EH (cell line): ENCODE measurements at regions not wholly inside any gene's neighbourhood (a gene's known extent, or its start where the extent isn't known, plus 50 kb on each side); places are given as distances from the start of the nearest gene placed in this dataset.
A peak's percentile ranks its signal among the peaks of the same experiment; 100 is the strongest.

ENCODE experiments used
- DNase-seq: peaks from one replicate; pipeline ENCODE4 v3.0.0-alpha.2; 2015; ENCODE audit warnings: low read depth

- DNase-seq = peak; percentile 94
These were observed 277.3 kb upstream of the FN1 start for GRCh38 chr2:215712871-215713790.

- DNase-seq = peak; percentile 23
These were observed 276.5 kb upstream of the FN1 start for GRCh38 chr2:215712219-215712868.

- DNase-seq = peak; percentile 87
These were observed 275.7 kb upstream of the FN1 start for GRCh38 chr2:215711471-215712034.

- DNase-seq = no peak
These were observed 271.7 kb upstream of the FN1 start for GRCh38 chr2:215707608-215708007.

GRCh38 chr2:215705771-215706361 is 270.0 kb upstream of the FN1 start:
- peak; percentile 57 for DNase-seq

- no peak for DNase-seq
These were observed 269.4 kb upstream of the FN1 start for GRCh38 chr2:215705281-215705680.

GRCh38 chr2:215702116-215702902 is 266.4 kb upstream of the FN1 start:
- DNase-seq = no peak

- DNase-seq = peak; percentile 45
These were observed 264.1 kb upstream of the FN1 start for GRCh38 chr2:215699700-215700538.

GRCh38 chr2:215699018-215699417 is 263.1 kb upstream of the FN1 start:
- no peak for DNase-seq

- peak; percentile 99 for DNase-seq
These were observed 262.7 kb upstream of the FN1 start for GRCh38 chr2:215698566-215698965.

- DNase-seq = no peak
These were observed 261.6 kb upstream of the FN1 start for GRCh38 chr2:215697496-215697895.

GRCh38 chr2:215697003-215697402 is 261.1 kb upstream of the FN1 start:
- no peak for DNase-seq

- DNase-seq = peak; percentile 52
These were observed 260.0 kb upstream of the FN1 start for GRCh38 chr2:215695861-215696260.

GRCh38 chr2:215693999-215694580 is 258.2 kb upstream of the FN1 start:
- no peak for DNase-seq

- peak; percentile 91 for DNase-seq
These were observed 257.5 kb upstream of the FN1 start for GRCh38 chr2:215693193-215693998.

- DNase-seq = peak; percentile 84
These were observed 256.7 kb upstream of the FN1 start for GRCh38 chr2:215692387-215693079.

GRCh38 chr2:215691346-215691745 is 255.5 kb upstream of the FN1 start:
- DNase-seq = no peak

GRCh38 chr2:215687149-215688031 is 251.5 kb upstream of the FN1 start:
- DNase-seq = no peak
